Amniotic stem cell (primary cell): ENCODE measurements at regions not wholly inside any gene's neighbourhood (a gene's known extent, or its start where the extent isn't known, plus 50 kb on each side); places are given as distances from the start of the nearest gene placed in this dataset.
"Not testable (repeated sequence)": the region's sequence is repeated elsewhere in the genome, so short reads cannot be mapped to it uniquely, and the experiment has no call there.

ENCODE experiments used
- DNase-seq: peaks from one replicate; lab custom pipeline; 2025; lab: John Stamatoyannopoulos, UW

GRCh38 chr12:91887957-91888356 is 257.7 kb downstream of the BTG1 start:
- DNase-seq: no peak

- no peak for DNase-seq
Observed at GRCh38 chr12:91885851-91886731, 259.6 kb downstream of the BTG1 start.

DNA sequence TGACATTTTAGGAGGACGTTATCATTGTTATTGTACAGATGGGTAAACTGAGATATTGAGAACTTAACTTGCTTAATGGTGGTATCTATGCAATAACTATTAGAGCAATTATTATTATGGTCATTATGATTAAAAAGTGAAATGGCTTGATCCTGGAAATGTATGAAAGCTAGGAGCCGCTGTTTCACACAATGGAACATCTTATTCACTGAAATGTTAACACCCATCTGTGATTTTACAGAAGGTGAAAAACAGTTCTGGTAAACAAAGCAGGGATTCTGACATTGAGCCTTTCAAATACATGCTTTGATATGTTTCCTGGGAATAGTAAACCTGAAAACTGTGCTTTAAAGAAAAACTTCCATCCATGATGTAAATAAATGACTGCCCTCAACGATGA is 261.4 kb downstream of the BTG1 start:
- no peak for DNase-seq

GRCh38 chr12:91883811-91884210 is 261.8 kb downstream of the BTG1 start:
- DNase-seq: no peak

DNA sequence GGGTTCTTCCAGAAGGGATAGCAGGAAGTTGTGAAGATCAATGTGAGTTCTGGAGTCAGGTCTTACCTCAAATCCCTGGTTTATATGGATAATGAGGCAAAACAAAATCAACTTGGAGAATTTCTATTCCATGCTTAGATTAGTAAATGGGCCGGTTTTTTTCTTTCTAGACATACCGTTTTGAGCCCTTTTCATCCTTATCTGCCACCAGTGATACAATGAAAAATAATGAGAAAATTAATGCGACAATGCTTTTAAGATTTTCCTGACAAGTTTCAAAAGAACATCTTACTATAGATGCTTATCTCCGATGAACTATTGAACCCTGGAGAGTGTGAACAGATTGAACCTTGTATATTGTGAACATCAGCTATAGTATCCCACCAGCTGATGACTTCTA is 262.7 kb downstream of the BTG1 start:
- DNase-seq: no peak

DNA sequence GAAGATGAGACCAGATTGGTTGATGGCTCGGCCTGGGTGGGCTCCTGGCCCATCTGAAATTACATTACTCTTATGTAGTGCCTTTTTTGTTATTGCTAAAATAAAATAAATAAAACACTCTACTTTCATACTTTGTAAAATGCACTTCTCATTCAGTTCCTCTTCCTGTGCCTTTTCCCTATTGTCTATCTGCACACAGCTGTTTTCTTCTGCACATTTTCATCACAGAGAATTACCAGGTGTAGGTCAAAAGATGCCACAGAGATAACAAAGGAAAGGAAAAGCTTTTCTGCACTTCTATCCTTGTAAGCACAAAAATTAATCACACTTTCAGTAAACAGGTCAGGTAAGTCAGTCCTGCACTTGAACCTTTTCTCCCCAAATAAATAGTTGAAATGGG is 265.1 kb downstream of the BTG1 start:
- no peak for DNase-seq

GRCh38 chr12:91877456-91878235 is 268.0 kb downstream of the BTG1 start:
- no peak for DNase-seq

- no peak for DNase-seq
Observed at GRCh38 chr12:91877022-91877421, 268.6 kb downstream of the BTG1 start.

DNA sequence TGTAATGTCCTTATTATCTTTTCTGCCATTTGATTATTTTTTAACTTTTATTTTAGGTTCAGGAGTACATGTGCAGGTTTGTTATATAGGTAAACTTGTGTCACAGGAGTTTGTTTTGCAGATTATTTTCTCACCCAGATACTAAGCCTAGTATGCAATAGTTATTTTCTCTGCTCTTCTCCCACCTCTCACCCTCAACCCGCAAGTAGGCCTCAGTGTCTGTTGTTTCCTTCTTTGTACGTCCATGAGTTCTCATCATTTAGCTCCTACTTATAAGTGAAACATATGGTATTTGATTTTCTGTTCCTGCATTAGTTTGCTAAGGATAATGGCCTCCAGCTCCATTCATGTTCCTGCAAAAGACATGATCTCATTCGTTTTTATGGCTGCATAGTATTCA is 270.0 kb downstream of the BTG1 start:
- DNase-seq: not testable (repeated sequence)

- no peak for DNase-seq
Observed at GRCh38 chr12:91874086-91874865, 271.4 kb downstream of the BTG1 start.

DNA sequence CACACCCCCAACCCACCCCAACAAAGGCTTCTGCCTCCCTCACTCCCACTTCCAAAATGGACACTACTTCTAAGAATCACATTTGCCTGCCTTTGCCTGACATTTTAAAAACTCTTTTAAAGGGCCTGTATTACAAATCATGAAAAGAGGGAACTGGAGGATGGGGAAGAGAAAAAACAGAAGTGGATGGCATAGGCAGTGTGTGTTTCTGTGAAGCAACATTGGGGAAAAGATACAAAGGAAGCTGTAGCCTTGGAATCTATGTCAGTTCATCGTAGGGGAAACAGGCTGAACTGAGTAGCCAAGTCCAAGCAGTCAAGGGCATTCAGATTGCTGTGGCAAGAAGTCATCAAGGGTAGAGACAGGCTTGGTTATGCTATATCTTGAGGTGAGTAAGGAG is 273.9 kb downstream of the BTG1 start:
- DNase-seq: no peak

DNA sequence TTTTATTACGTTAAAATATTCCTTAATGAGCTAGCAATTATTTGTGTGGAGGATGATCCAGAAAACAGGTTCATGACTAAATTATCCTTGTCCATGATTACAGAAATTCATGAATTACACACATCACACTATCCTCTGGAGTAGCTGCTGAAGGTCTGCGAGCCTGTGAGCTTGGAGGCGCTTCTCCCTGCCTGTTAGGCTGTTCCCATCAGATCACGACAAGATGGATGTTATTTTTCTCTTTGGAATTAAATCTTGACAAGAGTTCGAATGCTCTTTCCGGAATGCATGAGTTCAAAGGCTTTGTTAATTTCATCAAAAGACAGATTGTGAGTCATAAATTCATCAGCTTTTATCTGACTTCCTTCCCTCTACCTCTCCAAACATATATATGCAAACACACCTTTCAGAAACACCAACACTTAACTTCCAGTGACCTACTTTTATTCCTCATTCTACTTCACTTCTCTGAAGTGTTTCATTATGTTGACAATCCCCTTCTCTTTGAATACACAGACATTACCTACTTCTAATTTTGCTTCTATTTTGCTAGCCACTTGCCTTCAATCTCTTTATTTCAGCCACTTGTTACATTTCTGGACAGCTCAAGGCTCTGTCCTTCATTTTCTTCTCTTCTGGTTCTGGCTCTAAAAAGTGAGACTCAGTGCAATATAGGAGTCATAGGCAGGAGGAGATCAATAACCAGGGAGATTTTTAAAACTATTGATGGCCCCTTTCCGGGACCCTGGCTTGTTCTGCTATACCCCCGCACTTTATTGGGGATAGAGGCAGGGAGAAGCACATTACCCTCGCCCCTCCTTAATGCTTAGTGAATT is 274.6 kb downstream of the BTG1 start:
- no peak for DNase-seq

DNA sequence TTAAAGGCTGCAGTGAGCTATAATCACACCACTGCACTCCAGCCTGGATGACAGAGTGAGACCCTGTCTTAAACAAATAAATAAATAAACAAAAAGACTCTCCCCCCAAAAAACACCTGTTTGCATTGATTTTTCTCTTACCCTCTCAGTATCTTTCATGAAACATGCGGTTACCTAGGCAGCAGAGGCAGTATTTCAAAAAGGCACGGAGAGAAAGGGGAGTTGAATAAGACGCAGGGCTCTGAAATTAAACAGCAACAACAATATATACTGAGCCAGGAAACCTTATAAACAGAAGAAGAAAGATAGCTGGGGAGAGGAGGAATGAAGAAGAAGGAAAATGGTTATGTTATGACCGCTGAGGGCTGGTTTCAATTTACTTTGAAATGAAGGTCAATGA is 277.6 kb downstream of the BTG1 start:
- no peak for DNase-seq

- no peak for DNase-seq
Observed at GRCh38 chr12:91866566-91866965, 279.1 kb downstream of the BTG1 start.

DNA sequence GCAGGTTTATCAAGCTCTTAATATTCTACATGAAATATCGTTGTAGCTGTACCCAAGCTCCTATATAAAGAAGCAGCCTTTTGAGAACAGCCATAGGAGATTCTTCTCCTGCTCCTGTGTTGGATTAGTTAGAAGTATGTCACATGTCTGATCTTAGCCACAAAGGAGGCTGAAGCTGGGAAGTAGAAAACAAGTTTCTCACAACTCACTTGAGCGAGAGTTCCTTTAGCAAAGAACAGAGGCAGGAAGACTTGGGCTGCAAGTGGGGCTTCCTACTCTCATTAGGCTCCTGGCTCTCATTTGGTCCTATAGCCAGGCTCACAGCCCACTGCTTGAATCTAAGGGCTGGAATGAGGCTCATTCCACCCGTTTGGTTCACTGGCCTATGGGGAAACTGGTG is 281.9 kb downstream of the BTG1 start:
- no peak for DNase-seq

- DNase-seq: no peak
Observed at GRCh38 chr12:91861554-91861953, 284.1 kb downstream of the BTG1 start.

DNA sequence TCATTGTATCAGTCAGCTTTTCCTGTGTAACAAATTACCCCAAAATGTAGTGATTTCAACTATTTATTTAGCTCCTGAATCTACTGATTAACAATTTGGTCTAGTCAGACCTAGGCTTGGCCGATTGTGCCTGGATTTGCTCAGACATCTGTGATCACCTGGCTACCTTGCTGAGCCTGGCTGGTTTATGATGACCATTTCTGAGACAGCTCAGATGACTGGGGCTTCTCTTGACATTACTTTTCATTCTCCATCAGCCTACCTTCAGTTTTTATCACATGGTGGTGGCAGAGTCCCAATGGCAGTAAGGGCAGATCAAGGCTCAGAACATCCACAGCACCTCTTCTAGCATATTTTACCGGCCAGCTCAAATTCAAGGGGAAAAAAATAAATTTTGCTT is 286.3 kb downstream of the BTG1 start:
- DNase-seq: no peak

DNA sequence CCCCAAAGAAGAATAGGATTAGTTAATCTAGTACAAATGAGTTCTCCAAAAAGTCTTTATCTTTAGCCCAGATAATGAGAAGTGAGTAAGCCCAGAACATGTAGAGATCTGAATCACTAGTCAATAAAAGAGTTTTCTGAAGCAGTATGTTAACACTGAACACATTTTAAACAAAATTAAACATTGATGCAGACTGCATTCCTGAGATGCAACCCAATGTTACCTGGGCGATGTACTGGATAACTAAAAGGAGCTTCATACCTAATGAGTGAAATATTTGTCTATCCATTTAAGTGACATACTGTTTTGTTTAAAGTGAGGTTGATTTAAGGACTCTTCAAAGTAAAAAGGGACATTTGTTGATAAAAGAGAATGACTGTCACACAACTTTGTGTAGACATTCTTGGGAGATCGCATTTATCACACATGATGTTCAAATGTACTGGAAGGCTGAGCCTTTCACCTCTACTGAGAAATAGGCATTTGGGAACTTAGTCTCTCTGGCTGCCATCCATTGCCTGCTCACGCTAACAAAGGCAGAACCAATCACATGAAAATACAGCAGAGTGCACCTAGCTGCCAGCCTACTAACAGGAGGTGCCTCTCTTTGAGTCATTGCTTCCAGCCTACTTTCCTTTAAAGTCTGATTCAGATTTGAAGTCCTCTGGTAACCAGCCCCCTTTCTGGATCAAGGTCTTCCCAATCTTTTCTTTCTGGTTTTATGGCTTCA is 287.7 kb downstream of the BTG1 start:
- no peak for DNase-seq

DNA sequence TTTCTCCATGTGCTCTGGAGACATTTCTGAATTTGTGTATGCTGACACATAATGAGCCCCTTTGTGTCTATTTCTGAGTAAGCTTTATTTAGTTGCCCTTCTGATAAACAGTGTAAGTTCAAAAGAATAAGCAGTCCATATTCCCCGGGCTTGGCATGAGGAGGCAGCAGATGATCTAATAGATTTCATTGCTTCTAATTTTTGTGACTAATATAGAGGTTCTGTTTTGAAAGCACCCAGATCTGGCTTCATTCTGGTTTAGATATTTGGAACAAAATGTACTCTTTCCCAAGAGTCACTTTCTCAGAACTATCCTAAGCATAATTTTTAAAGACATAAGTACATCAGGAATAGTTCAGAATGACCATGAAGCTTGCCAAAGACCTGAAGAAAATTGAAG is 290.9 kb downstream of the BTG1 start:
- DNase-seq: no peak

DNA sequence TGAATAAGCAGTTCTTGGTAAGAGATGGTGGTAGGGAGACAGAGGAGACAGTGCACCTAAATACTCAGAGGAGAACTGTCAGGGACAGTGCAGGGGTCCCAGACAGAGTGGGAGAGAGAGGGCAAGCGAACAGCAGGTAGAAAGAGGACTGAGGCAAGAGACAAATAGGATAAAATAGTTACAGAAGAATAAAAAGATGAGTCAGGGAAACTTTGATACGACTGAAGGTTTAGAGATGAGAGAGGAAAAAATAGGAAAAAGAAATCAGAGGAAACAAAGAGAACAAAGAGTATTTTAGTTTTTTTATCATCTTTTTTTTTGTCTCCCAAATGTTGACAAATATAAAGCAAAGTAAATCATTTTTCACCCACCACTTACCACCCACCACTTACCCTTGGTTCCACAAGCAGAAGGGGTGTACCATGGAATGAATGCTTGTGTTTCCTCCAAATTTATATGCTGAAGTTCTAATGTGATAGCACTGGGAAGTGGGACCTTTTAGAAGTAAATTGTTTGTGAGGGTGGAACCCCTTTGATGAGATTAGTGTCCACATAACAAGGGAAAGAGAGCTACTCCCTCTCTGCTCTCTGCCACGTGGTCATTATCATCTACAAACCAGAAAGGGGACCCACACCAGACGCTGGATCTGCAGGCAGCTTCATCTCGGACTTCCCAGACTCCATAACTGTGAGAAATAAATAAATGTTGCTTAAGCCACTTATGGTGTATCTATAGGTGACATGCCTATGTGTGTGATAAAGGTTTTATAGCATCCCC is 292.1 kb downstream of the BTG1 start:
- DNase-seq: no peak
